ENCODE measurements at regions not wholly inside any gene's neighbourhood (a gene's known extent, or its start where the extent isn't known, plus 50 kb on each side); places are given as distances from the start of the nearest gene placed in this dataset.

GRCh38 chr14:37972941-37973887 lies 234.5 kb upstream of the SSTR1 start:
- Mint-ChIP-seq H3K27ac (no peak overlapping the region), H3K4me3 (no peak overlapping the region), H3K27me3 (ENCODE audit: low read depth) (peaks cover 82% of the 10 kb centered on the region), H3K4me1 (peaks cover 14% of the 10 kb centered on the region; the same call in 1 of the 2 replicates), H3K9me3 (peaks cover 16% of the 10 kb centered on the region), H3K36me3 (peaks cover under 1% of the 10 kb centered on the region; the same call in 1 of the 2 replicates)
- POLR2A ChIA-PET, result no interaction called here
- CTCF ChIA-PET, result no interaction called here
- ATAC-seq, result no peak
- TF ChIP-seq GRHL2 (CRISPR knock-in tag; IDR thresholded peaks at IDR 0.05; ENCODE audit: insufficient replicate concordance, severe bottlenecking) (no peak), NR2C2 (CRISPR knock-in tag; IDR thresholded peaks at IDR 0.05) (no peak), NR1H2 (CRISPR knock-in tag; IDR thresholded peaks at IDR 0.05) (no peak), NFATC4 (CRISPR knock-in tag; IDR thresholded peaks at IDR 0.05) (no peak), TEAD1 (CRISPR knock-in tag; IDR thresholded peaks at IDR 0.05) (no peak), FOXP4 (CRISPR knock-in tag; IDR thresholded peaks at IDR 0.05) (no peak), STAT6 (CRISPR knock-in tag; conservative IDR thresholded peaks at IDR 0.05; ENCODE audit: low read depth) (no peak), TCF7 (CRISPR knock-in tag; IDR thresholded peaks at IDR 0.05; ENCODE audit: low read depth) (no peak), KAT7 (CRISPR knock-in tag; IDR thresholded peaks at IDR 0.05; ENCODE audit: borderline replicate concordance) (no peak), AFF4 (CRISPR knock-in tag; IDR thresholded peaks at IDR 0.05; ENCODE audit: borderline replicate concordance) (no peak), OVOL2 (CRISPR knock-in tag; IDR thresholded peaks at IDR 0.05; ENCODE audit: borderline replicate concordance) (no peak), ZNF532 (CRISPR knock-in tag; IDR thresholded peaks at IDR 0.05; ENCODE audit: borderline replicate concordance) (no peak), ZBTB21 (CRISPR knock-in tag; IDR thresholded peaks at IDR 0.05; ENCODE audit: borderline replicate concordance) (no peak), SMAD4 (CRISPR knock-in tag; IDR thresholded peaks at IDR 0.05) (no peak), PRRX2 (CRISPR knock-in tag; IDR thresholded peaks at IDR 0.05) (no peak), E2F5 (CRISPR knock-in tag; IDR thresholded peaks at IDR 0.05) (no peak), HMGA2 (CRISPR knock-in tag; IDR thresholded peaks at IDR 0.05) (no peak), RELA (CRISPR knock-in tag; IDR thresholded peaks at IDR 0.05; ENCODE audit: borderline replicate concordance) (no peak), ZNF138 (CRISPR knock-in tag; conservative IDR thresholded peaks at IDR 0.05) (no peak), E2F4 (CRISPR knock-in tag; IDR thresholded peaks at IDR 0.05; ENCODE audit: borderline replicate concordance, low read depth) (no peak)
- no peak for DNase-seq (ENCODE audit: low spot score)

Data from WTC11 (cell line).